Ascending aorta (tissue), 2 donors: ENCODE measurements at regions not wholly inside any gene's neighbourhood (a gene's known extent, or its start where the extent isn't known, plus 50 kb on each side); places are given as distances from the start of the nearest gene placed in this dataset.

ENCODE experiments used
- DNase-seq, 2 donors: peaks; one replicate each; pipeline ENCODE4 v3.0.0-alpha.2; 2019; ENCODE audit warnings: low spot score in 2 of 2
- H3K27ac ChIP-seq, 2 donors: fragments of 200-600 bp; sonication (generic); one replicate each; pipeline ENCODE4 v1.5.1; 2016 to 2017; ENCODE audit warnings: mild to moderate bottlenecking in 1 of 2
- H3K27me3 ChIP-seq: fragments of 200-600 bp; sonication (generic); one replicate; pipeline ENCODE4 v1.5.1; 2017
- H3K36me3 ChIP-seq, 2 donors: fragments of 200-600 bp; sonication (generic); one replicate each; pipeline ENCODE4 v1.5.1; 2016
- H3K4me1 ChIP-seq, 2 donors: fragments of 200-600 bp; sonication (generic); one replicate each; pipeline ENCODE4 v1.5.1; 2016 to 2017; ENCODE audit warnings: mild to moderate bottlenecking in 1 of 2
- H3K4me3 ChIP-seq, 2 donors: fragments of 200-600 bp; sonication (generic); one replicate each; pipeline ENCODE4 v1.5.1; 2016 to 2017; ENCODE audit warnings: mild to moderate bottlenecking in 1 of 2
- H3K9me3 ChIP-seq, 2 donors: fragments of 200-600 bp; sonication (generic); one replicate each; pipeline ENCODE4 v1.5.1; 2016
- CTCF ChIP-seq, 3 experiments: fragments of 200-600 bp in 2 of 3; fragments of 450-650 bp in 1 of 3; sonication (generic) in 2 of 3; IDR thresholded peaks; one replicate each; pipeline ENCODE4 v1.5.1; 2016 to 2019; ENCODE audit warnings: antibody characterized with exemption in 3 of 3, mild to moderate bottlenecking in 1 of 3, moderate library complexity in 1 of 3
- intact Hi-C: fragments of 100-400 bp; cut with DNase I; formaldehyde crosslinking; loops from one replicate; pipeline ENCODE4 v1.15.1; 2023

GRCh38 chr3:40885430-40885829 is 313.9 kb upstream of the CTNNB1 start:
- H3K4me1 ChIP-seq: no peaks in the 10 kb centered on the region
- H3K27ac ChIP-seq: no peak overlapping the region
- intact Hi-C loops: no loop called here
- H3K4me3 ChIP-seq: no peak overlapping the region
- H3K9me3 ChIP-seq: no peaks in the 10 kb centered on the region
- H3K27me3 ChIP-seq: no peaks in the 10 kb centered on the region
- H3K36me3 ChIP-seq: no peaks in the 10 kb centered on the region
- DNase-seq: no peak
- no peak for TF ChIP-seq CTCF (IDR thresholded peaks at IDR 0.05)

- Histone ChIP-seq H3K36me3 (no peaks in the 10 kb centered on the region), H3K27ac (no peak overlapping the region), H3K9me3 (no peaks in the 10 kb centered on the region), H3K27me3 (no peaks in the 10 kb centered on the region), H3K4me3 (no peak overlapping the region), H3K4me1 (no peaks in the 10 kb centered on the region)
- intact Hi-C loops: no loop called here
- no peak for DNase-seq
- no peak for TF ChIP-seq CTCF (IDR thresholded peaks at IDR 0.05)
These were observed 312.5 kb upstream of the CTNNB1 start for GRCh38 chr3:40886660-40887425.

- Histone ChIP-seq H3K4me1 (no peaks in the 10 kb centered on the region), H3K36me3 (no peaks in the 10 kb centered on the region), H3K27ac (no peak overlapping the region), H3K9me3 (no peaks in the 10 kb centered on the region), H3K4me3 (no peak overlapping the region), H3K27me3 (no peaks in the 10 kb centered on the region)
- no peak for TF ChIP-seq CTCF (IDR thresholded peaks at IDR 0.05)
- intact Hi-C loops: no loop called here
- no peak for DNase-seq
These were observed 308.1 kb upstream of the CTNNB1 start for GRCh38 chr3:40891186-40891585.

- no peaks in the 10 kb centered on the region for H3K27me3 ChIP-seq
- no peaks in the 10 kb centered on the region for H3K4me1 ChIP-seq
- no peaks in the 10 kb centered on the region for H3K9me3 ChIP-seq
- TF ChIP-seq CTCF (IDR thresholded peaks at IDR 0.05): no peak
- H3K36me3 ChIP-seq: no peaks in the 10 kb centered on the region
- DNase-seq: no peak
- intact Hi-C loops: no loop called here
- no peak overlapping the region for H3K4me3 ChIP-seq
- H3K27ac ChIP-seq: no peak overlapping the region
These were observed 304.2 kb upstream of the CTNNB1 start for GRCh38 chr3:40895109-40895508.

- Histone ChIP-seq H3K4me1 (no peaks in the 10 kb centered on the region), H3K27me3 (no peaks in the 10 kb centered on the region), H3K36me3 (no peaks in the 10 kb centered on the region), H3K9me3 (no peaks in the 10 kb centered on the region), H3K4me3 (no peak overlapping the region), H3K27ac (no peak overlapping the region)
- intact Hi-C loops: no loop called here
- no peak for TF ChIP-seq CTCF (IDR thresholded peaks at IDR 0.05)
- DNase-seq: no peak
These were observed 300.0 kb upstream of the CTNNB1 start for GRCh38 chr3:40899286-40899712.

- Histone ChIP-seq H3K27me3 (no peaks in the 10 kb centered on the region), H3K9me3 (no peaks in the 10 kb centered on the region), H3K4me3 (no peak overlapping the region), H3K27ac (no peak overlapping the region), H3K4me1 (no peaks in the 10 kb centered on the region), H3K36me3 (no peaks in the 10 kb centered on the region)
- intact Hi-C loops: no loop called here
- no peak for TF ChIP-seq CTCF (IDR thresholded peaks at IDR 0.05)
- no peak for DNase-seq
These were observed 298.0 kb upstream of the CTNNB1 start for GRCh38 chr3:40901298-40901697.
